ENCODE measurements at regions not wholly inside any gene's neighbourhood (a gene's known extent, or its start where the extent isn't known, plus 50 kb on each side); places are given as distances from the start of the nearest gene placed in this dataset.
A peak's percentile ranks its signal among the peaks of the same experiment; 100 is the strongest.
"Not testable (repeated sequence)": the region's sequence is repeated elsewhere in the genome, so short reads cannot be mapped to it uniquely, and the experiment has no call there.

DNA sequence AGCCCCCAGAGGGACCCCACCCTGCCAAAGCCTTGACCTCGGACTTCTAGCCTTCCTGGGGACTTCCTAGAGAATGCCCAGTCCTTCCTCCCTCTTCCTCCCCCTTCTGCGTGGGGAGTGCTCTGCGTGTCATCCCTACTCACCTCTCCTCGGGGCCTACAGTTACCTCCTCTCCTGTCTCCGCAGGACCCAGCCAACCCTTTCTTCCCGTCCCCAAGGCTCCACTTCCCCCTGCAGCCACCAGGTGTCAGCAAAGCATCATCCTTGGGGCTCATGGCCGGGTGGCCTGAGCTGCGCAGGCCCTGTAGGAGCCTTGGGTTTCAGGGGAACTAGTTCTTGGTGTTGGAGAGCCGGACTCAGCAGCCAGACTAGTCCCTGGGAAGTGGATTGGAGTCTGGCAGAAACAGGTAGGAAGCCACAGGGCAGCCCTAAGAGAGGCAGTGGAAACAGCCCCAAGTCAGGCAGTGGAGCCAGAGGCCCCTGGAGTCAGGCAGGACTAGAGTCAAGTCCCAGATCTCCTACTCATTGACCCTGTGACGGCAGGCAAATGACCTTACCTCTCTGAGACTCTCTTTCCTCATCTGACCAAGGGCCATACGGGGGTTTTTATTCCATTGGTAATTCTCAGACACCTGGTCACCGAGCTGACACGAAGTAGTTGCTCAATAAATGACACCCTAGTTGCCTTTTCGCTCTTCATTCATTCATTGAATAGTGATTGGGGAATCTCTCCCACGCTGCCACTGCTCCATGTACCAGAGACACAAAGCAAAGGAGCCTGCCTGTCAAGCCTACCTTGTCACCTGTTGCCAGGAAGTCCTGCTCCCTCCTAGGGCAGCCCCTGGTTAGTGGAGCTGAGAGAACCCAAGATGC lies 101.8 kb upstream of the GRK3 start:
- peak; percentile 98 for DNase-seq

GRCh38 chr22:25463347-25463628 lies 101.2 kb upstream of the GRK3 start:
- not testable (repeated sequence) for DNase-seq

DNA sequence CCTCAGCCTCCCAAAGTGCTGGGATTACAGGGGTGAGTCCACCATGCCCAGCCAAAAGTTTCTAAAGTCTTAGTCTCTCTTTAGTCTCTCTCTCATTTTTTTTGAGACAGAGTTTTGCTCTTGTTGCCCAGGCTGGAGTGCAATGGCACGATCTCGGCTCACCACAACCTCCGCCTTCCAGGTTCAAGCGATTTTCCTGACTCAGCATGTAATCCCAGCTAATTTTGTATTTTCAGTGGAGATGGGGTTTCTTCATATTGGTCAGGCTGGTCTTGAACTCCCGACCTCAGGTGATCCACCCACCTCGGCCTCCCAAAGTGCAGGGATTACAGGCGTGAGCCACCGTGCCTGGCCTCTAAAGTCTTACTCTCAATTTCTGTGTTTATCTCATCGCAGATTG lies 100.1 kb upstream of the GRK3 start:
- DNase-seq, result not testable (repeated sequence)

DNA sequence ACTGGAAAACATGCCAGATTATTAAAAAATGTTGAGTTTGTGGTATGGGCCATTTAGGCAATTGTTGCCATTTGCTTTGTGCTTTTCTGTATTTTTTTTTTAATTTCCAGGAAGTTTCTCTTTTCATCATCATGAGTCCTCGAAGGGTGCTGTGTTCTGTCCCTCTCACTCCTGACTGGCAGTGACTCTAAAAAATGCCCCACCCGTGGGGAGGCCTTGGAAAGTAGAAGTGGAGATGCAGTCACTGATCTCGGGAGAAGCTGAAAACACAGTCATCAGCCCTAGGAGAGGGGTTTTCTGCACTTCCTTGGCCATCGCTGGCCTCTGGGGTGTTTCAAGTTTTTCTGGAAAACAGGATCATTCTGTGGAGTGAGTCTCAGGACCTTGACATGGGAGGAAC lies 98.5 kb upstream of the GRK3 start:
- DNase-seq, result no peak

DNA sequence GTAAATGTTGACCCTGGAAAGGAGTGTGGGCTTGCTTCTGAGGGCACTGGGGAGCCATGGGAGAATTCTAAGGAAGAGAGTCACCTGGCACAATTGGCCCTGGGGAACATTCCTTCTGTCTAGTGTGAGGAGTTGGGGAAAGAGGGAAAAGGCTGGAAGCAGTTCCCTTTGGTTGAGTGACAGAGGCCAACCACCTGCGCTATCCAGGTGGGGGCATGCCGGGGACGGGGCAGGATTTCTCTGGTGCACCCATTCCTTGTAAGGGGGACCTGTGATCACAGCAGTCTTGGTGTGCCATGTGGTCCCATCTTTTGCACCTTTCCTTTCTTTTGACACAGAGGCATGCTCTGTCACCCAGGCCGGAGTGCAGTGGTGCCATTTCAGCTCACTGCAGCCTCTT lies 92.1 kb upstream of the GRK3 start:
- no peak for DNase-seq

DNA sequence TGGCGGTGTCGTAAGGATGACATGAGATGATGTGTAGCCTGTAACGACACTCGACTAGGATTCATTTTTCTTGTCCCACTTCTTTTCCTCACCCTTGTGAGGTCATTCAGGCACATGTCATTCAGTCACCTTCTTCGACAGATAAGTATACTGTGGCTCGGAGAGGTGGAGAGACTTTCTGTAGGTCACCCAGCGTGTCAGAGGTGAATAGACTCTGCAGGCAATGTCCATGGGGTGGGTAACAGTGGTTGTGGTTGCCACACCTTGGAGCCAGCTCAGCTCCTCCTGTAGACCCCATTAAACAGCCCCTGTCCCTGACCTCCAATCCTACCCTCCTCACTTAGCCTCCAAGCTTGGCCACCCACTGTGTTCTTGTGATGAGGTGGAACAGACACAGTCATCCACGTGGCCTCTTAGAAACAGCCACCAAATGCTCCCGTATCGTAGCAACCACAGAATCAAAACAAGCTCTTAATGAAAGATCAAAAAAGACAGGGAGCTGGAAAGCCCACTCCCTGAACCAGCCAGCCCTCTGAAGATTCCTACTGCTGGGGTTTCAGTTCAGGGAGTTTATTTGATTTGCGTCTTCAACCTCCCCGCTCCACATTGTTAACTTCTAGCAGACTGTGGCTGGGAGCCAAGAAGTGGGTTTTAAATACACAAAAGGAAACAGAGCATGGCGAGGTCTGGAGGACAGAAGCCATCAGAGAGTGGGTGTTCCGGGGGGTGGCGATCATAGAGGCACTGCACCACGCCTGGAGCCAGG lies 89.0 kb upstream of the GRK3 start:
- DNase-seq, result no peak

GRCh38 chr22:25477358-25477757 lies 87.1 kb upstream of the GRK3 start:
- DNase-seq, result no peak

- no peak for DNase-seq
Observed at GRCh38 chr22:25478111-25478510, 86.4 kb upstream of the GRK3 start.

DNA sequence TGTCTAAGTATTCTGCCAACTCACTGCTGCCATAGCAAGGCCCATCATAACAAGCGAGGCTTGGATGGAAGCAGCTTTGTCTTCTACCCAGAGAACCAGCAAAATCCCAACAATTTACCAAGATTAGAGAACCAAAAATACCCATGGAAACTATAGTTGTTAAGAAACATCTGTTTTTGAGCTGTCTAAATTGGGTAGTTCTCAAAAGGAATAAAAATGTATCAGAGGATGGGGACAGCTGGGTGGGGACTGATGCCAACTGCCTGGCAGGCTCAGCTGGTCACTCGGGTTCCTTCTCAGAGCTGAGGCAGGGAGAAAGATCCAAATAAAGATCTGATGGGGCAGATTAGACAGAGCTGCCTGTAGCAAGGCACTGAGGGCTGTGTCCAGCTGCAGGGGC lies 85.9 kb upstream of the GRK3 start:
- DNase-seq, result no peak

GRCh38 chr22:25480868-25481267 lies 83.6 kb upstream of the GRK3 start:
- not testable (repeated sequence) for DNase-seq

DNA sequence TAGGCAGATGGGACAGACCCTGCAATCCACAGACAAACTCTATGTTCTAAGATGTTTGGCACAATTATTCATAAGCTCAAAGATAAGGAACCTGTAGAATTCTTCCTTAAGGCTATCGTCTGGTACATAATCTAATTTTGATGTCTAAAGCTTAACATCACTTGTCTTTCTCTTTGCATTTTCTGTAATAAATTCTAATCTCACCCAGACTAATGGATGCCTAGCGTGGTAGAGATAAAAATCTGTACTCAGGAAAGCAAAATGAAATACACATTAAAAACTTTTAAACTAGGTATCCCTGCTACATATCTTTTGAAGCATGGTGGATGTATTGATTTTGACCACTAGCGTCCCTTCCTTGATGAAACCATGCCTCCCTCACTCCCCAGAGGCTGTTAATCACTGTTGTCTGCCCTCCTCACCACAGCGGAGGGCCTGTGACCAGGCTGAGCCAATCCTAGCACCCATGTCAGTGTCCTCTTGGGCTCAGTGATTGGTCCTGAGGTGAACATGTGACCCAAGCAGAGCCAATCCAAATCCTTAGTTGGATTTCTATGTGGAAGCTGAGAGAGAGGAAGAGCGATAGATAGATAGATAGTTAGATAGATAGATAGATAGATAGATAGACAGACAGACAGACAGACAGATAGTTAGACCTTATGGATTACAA lies 82.2 kb upstream of the GRK3 start:
- DNase-seq, result no peak

GRCh38 chr22:25482868-25483639 lies 81.4 kb upstream of the GRK3 start:
- DNase-seq, result no peak

GRCh38 chr22:25483931-25484330 lies 80.5 kb upstream of the GRK3 start:
- no peak for DNase-seq

- no peak for DNase-seq
Observed at GRCh38 chr22:25484521-25485315, 79.8 kb upstream of the GRK3 start.

DNA sequence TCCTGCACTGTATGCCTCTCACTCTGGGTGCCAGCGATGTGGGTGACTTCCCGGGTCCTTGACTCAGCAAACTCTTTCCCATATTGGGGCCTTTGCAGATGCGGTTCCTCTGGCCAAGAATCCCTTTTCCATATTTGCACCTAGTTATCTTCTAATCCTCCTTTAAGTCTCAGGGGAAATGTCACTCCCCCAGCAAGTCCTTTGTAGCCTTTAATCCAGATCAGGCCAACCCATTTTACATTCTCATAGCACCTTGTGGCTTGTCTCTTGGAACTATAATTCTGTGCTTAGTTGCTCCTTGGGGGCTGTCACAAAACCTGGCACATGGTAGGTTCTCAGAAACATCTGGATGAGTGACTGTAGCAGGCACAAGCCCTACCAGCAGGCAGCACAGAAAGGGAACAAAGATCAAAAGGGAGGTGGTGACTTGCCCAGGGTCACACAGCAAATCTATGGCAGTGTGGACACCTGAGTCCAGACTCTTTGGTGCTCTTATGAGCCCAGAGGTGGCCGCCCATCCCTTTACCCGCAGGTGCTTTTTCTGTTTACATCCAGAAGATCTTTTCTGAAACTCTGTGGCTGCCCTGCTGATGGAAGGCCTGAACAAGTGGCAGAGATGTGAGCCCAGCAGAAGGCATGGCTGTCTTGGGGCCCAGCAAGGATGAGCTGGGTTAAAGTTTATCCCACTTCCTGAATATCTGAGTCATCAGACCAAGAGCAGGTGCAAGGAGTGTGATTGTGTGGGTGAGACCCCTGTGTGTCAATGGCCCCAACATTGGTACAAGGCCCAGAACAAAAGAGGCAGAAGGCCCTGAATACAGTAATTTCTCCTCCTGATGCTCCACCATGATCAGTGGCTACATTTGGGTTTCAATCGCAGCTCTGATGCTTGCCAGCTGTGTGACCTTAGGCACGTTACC lies 78.6 kb upstream of the GRK3 start:
- no peak for DNase-seq

GRCh38 chr22:25487508-25487907 lies 77.0 kb upstream of the GRK3 start:
- DNase-seq, result no peak

DNA sequence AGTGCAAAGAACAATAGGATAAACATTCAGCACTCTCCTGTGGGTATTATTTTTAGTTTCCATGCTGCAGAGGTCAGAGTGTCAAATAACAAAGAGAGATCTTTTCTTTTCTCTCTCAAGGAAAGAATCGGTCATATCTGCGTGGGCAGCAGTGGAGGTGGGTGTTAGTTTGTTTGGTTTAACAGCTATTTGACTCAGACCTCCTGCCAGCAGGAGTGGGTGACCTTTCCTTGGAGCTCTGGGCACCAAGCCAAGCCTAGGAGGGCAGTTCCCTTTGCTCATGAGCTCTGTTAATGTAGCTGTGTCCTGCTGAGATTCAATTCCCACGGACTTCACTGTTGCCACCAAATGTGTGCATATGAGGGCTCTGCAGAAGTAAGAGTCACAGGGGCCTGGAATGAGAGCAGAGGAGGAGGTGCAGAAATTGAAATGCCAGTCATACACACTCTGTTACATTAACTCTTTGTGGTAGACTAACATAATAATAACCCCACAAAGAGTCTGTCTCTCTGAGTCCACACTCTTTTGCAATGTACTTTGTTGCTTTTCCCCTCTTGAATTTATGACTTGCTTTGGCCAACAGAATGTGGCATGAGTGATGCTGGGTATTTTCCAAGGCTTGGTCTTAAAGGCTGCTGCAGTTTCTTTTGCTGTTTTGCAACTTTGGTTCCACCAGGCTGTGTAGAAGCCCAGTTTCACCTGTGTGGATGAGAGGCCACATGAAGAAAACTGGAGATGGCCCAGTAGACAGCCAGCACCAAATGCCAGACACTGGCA lies 76.0 kb upstream of the GRK3 start:
- DNase-seq, result peak; percentile 43

DNA sequence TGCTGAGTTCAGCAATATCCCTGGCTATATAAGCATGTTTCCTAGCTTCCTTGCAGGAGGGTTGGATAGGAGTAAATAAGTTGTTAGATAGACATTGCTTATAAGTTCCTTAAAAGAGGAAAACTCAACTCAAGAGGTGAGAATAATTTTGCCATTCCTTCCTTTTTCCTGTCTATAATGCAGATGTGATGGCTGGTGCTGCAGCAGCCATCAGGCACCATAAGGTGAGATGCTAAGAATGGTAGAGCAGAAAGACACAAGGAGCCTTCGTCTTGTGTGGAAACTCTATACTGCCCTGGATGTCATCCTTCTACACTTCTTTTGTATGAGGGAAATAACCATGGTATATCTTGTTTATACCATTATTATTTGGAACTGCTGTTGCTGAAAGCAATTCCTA lies 74.5 kb upstream of the GRK3 start:
- DNase-seq, result no peak

DNA sequence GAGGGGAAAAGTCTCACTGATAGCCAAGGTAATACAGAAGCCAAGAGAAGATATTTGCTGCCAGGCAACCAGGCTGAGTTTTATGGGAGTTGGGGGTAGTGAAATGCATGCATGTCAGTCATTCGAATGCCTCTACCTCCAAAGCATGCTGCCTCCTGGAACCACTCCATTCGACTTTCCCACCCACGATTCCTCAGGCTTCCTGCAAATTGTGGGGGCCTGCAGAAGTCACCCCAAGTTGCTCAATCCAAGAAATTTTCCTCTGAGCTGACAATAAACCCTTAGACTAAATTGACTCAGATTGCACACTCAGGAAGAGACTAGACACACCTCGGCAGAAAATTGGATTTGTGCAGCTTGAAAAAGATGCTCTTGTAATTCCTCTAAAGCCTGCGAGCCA lies 73.6 kb upstream of the GRK3 start:
- DNase-seq, result no peak

GRCh38 chr22:25492162-25492561 lies 72.3 kb upstream of the GRK3 start:
- no peak for DNase-seq
